Liver (tissue), 8 donors: ENCODE measurements at regions not wholly inside any gene's neighbourhood (a gene's known extent, or its start where the extent isn't known, plus 50 kb on each side); places are given as distances from the start of the nearest gene placed in this dataset.

Experiments
- DNase-seq: peaks from one replicate; pipeline ENCODE4 v3.0.0-alpha.2; 2017; ENCODE audit warnings: low spot score
- H3K27ac ChIP-seq, 2 donors: one replicate each; pipeline ENCODE4 v1.7.0; 2013; ENCODE audit warnings: inconsistent platforms in 2 of 2, low read length in 2 of 2, control low read depth in 1 of 2, low read depth in 1 of 2, mild to moderate bottlenecking in 1 of 2
- H3K27me3 ChIP-seq, 4 donors: one replicate each; pipeline versions ENCODE4 v1.6.1 to v1.7.0; 2013; ENCODE audit warnings: low read length in 3 of 4, inconsistent platforms in 1 of 4, mild to moderate bottlenecking in 1 of 4, moderate library complexity in 1 of 4; ENCODE audit not compliant: control insufficient read depth in 4 of 4, insufficient read depth in 4 of 4
- H3K36me3 ChIP-seq, 4 donors: one replicate each; pipeline versions ENCODE4 v1.6.1 to v1.7.0; 2013; ENCODE audit warnings: low read length in 3 of 4, mild to moderate bottlenecking in 3 of 4, low read depth in 1 of 4, moderate library complexity in 1 of 4; ENCODE audit not compliant: control insufficient read depth in 4 of 4, insufficient read depth in 3 of 4
- H3K4me1 ChIP-seq, 4 donors: one replicate each; pipeline versions ENCODE4 v1.6.1 to v1.7.0; 2013; ENCODE audit warnings: low read length in 3 of 4, mild to moderate bottlenecking in 3 of 4, moderate library complexity in 1 of 4; ENCODE audit not compliant: control insufficient read depth in 4 of 4, insufficient read depth in 4 of 4
- H3K4me3 ChIP-seq, 3 donors: one replicate each; pipeline versions ENCODE4 v1.6.1 to v1.7.0; 2013; ENCODE audit warnings: low read length in 3 of 3, control low read depth in 1 of 3, low read depth in 1 of 3, mild to moderate bottlenecking in 1 of 3
- H3K9ac ChIP-seq, 2 donors: one replicate each; pipeline ENCODE4 v1.7.0; 2013; ENCODE audit warnings: low read length in 2 of 2, mild to moderate bottlenecking in 2 of 2, moderate library complexity in 2 of 2, control low read depth in 1 of 2, low read depth in 1 of 2
- H3K9me3 ChIP-seq, 4 donors: one replicate each; pipeline versions ENCODE4 v1.6.1 to v1.7.0; 2013; ENCODE audit warnings: low read length in 3 of 4; ENCODE audit not compliant: control insufficient read depth in 4 of 4
- ATF3 ChIP-seq: IDR thresholded peaks from 2 replicates; pipeline ENCODE4 v1.6.1; 2016; ENCODE audit warnings: antibody characterized with exemption
- CTCF ChIP-seq: fragments of 150-350 bp; IDR thresholded peaks from 2 replicates; pipeline ENCODE4 v1.5.1; 2017; ENCODE audit warnings: improper control_type of control experiment, low read depth, low read length; ENCODE audit not compliant: missing input control
- EGR1 ChIP-seq, 2 donors: IDR thresholded peaks; 2 replicates each; pipeline ENCODE4 v1.6.1; 2016 to 2018; ENCODE audit warnings: antibody characterized with exemption in 2 of 2, low read depth in 2 of 2
- FOXA2 ChIP-seq: IDR thresholded peaks from 2 replicates; pipeline ENCODE4 v1.6.1; 2016; ENCODE audit warnings: antibody characterized with exemption
- GABPA ChIP-seq, 2 donors: IDR thresholded peaks in 1 of 2; conservative IDR thresholded peaks in 1 of 2; 2 replicates each; pipeline ENCODE4 v1.6.1; 2016; ENCODE audit warnings: antibody characterized with exemption in 2 of 2, mild to moderate bottlenecking in 1 of 2, moderate library complexity in 1 of 2
- HNF4A ChIP-seq, 2 donors: conservative IDR thresholded peaks; 2 replicates each; pipeline ENCODE4 v1.6.1; 2016; ENCODE audit warnings: antibody characterized with exemption in 2 of 2, mild to moderate bottlenecking in 2 of 2
- HNF4G ChIP-seq: IDR thresholded peaks from 2 replicates; pipeline ENCODE4 v1.6.1; 2016; ENCODE audit warnings: antibody characterized with exemption
- MAX ChIP-seq: IDR thresholded peaks from 2 replicates; pipeline ENCODE4 v1.6.1; 2016; ENCODE audit warnings: antibody characterized with exemption
- NR2F2 ChIP-seq: IDR thresholded peaks from 2 replicates; pipeline ENCODE4 v1.6.1; 2016; ENCODE audit warnings: antibody characterized with exemption
- RAD21 ChIP-seq, 2 donors: IDR thresholded peaks; 2 replicates each; pipeline ENCODE4 v1.6.1; 2016; ENCODE audit warnings: antibody characterized with exemption in 2 of 2, mild to moderate bottlenecking in 2 of 2
- REST ChIP-seq: IDR thresholded peaks from 2 replicates; pipeline ENCODE4 v1.6.1; 2016; ENCODE audit warnings: antibody characterized with exemption, mild to moderate bottlenecking
- RXRA ChIP-seq, 2 donors: IDR thresholded peaks; 2 replicates each; pipeline ENCODE4 v1.6.1; 2017 to 2018; ENCODE audit warnings: antibody characterized with exemption in 2 of 2, mild to moderate bottlenecking in 1 of 2
- SP1 ChIP-seq: IDR thresholded peaks from 2 replicates; pipeline ENCODE4 v1.6.1; 2018; ENCODE audit warnings: antibody characterized with exemption, mild to moderate bottlenecking
- TAF1 ChIP-seq: conservative IDR thresholded peaks from 2 replicates; pipeline ENCODE4 v1.6.1; 2016; ENCODE audit warnings: antibody characterized with exemption, mild to moderate bottlenecking
- ZBTB33 ChIP-seq: IDR thresholded peaks from 2 replicates; pipeline ENCODE4 v1.6.1; 2016; ENCODE audit warnings: antibody characterized with exemption
- WGBS: extraction: QIAGEN DNeasy Blood & Tissue Kit; methylation state at CpG from one replicate; pipeline ENCODE4 v1.1.7; 2013; 5-methylcytosine and 5-hydroxymethylcytosine counted together
- donor health status: healthy.
- donor health status: healthy.
- donor health status: healthy.
- donor health status: healthy.
- donor health status: healthy.

GRCh38 chr4:34861666-34862065 is 1382.6 kb downstream of the ARAP2 start:
- H3K4me1 ChIP-seq, result no peaks in the 10 kb centered on the region
- 37% methylated on average over 4 of the region's 4 CpGs for WGBS
- no peak for TF ChIP-seq GABPA (IDR thresholded peaks at IDR 0.05 in 1 of 2, conservative IDR thresholded peaks at IDR 0.05 in 1 of 2)

GRCh38 chr4:34878961-34879360 is 1365.4 kb downstream of the ARAP2 start:
- H3K4me3 ChIP-seq, result no peak overlapping the region
- no peak overlapping the region for H3K27ac ChIP-seq
- no peaks in the 10 kb centered on the region for H3K27me3 ChIP-seq
- DNase-seq, result no peak
- TF ChIP-seq HNF4A (conservative IDR thresholded peaks at IDR 0.05) (no peak), RAD21 (IDR thresholded peaks at IDR 0.05) (no peak), ATF3 (no peak), RXRA (IDR thresholded peaks at IDR 0.05) (no peak), REST (no peak), ZBTB33 (no peak), HNF4G (no peak), TAF1 (no peak), FOXA2 (no peak), MAX (no peak)
- no peaks in the 10 kb centered on the region for H3K9me3 ChIP-seq
- no peak overlapping the region for H3K9ac ChIP-seq
- no peaks in the 10 kb centered on the region for H3K36me3 ChIP-seq
- no peaks in the 10 kb centered on the region for H3K4me1 ChIP-seq
- 60% methylated on average over 2 of the region's 2 CpGs for whole genome bisulfite sequencing

More at GRCh38 chr4:34861666-34862065, 1382.6 kb downstream of the ARAP2 start:
- Histone ChIP-seq H3K27ac (no peak overlapping the region), H3K4me3 (no peak overlapping the region), H3K27me3 (no peaks in the 10 kb centered on the region), H3K9me3 (no peaks in the 10 kb centered on the region), H3K9ac (no peak overlapping the region), H3K36me3 (no peaks in the 10 kb centered on the region)
- DNase-seq, result no peak

- no peak overlapping the region for H3K4me3 ChIP-seq
- H3K36me3 ChIP-seq, result no peaks in the 10 kb centered on the region
- no peak overlapping the region for H3K27ac ChIP-seq
- H3K4me1 ChIP-seq, result no peaks in the 10 kb centered on the region
- no peak for DNase-seq
- H3K9ac ChIP-seq, result no peak overlapping the region
- 75% methylated on average over 2 of the region's 2 CpGs for WGBS
- TF ChIP-seq CTCF, result no peak
- TF ChIP-seq RAD21 (IDR thresholded peaks at IDR 0.05), result no peak
- TF ChIP-seq EGR1 (IDR thresholded peaks at IDR 0.05; ENCODE audit: low read depth in 2 of 2), result no peak
- TF ChIP-seq RXRA (IDR thresholded peaks at IDR 0.05), result no peak
- no peak for TF ChIP-seq FOXA2
- no peak for TF ChIP-seq ATF3
- TF ChIP-seq SP1, result no peak
- TF ChIP-seq NR2F2, result no peak
- no peak for TF ChIP-seq TAF1
- H3K27me3 ChIP-seq, result no peaks in the 10 kb centered on the region
- H3K9me3 ChIP-seq, result no peaks in the 10 kb centered on the region
Measured at GRCh38 chr4:34880246-34880645, 1364.1 kb downstream of the ARAP2 start.
